ENCODE measurements at regions not wholly inside any gene's neighbourhood (a gene's known extent, or its start where the extent isn't known, plus 50 kb on each side); places are given as distances from the start of the nearest gene placed in this dataset.

GRCh38 chr10:4437061-4437460 is 388.9 kb upstream of the AKR1E2 start:
- TF ChIP-seq TAF1 (IDR thresholded peaks at IDR 0.05; ENCODE audit: low read depth, low read length) (no peak), POLR2AphosphoS5 (IDR thresholded peaks at IDR 0.05; ENCODE audit: low read depth, low read length) (no peak), POLR2A (IDR thresholded peaks at IDR 0.05; ENCODE audit: low read depth, low read length) (no peak), SPI1 (IDR thresholded peaks at IDR 0.05; ENCODE audit: low read depth, low read length) (no peak), PAX5 (IDR thresholded peaks at IDR 0.05; ENCODE audit: insufficient read depth, low read length, severe bottlenecking) (no peak)
